G401.6 (cell line): ENCODE measurements at regions not wholly inside any gene's neighbourhood (a gene's known extent, or its start where the extent isn't known, plus 50 kb on each side); places are given as distances from the start of the nearest gene placed in this dataset.
"Not testable (repeated sequence)": the region's sequence is repeated elsewhere in the genome, so short reads cannot be mapped to it uniquely, and the experiment has no call there.

ENCODE experiments used
- FAIRE-seq: peaks from 2 replicates; lab custom pipeline; 2012; peaks lifted over from hg19 to GRCh38; lab: Jason Lieb, UNC

GRCh38 chr2:82796132-82796531 lies 1662.9 kb downstream of the SUCLG1 start:
- no peak for FAIRE-seq

GRCh38 chr2:82795446-82795845 lies 1663.6 kb downstream of the SUCLG1 start:
- FAIRE-seq, result no peak

- FAIRE-seq, result no peak
These were observed 1665.2 kb downstream of the SUCLG1 start for GRCh38 chr2:82793711-82794435.

- no peak for FAIRE-seq
These were observed 1666.8 kb downstream of the SUCLG1 start for GRCh38 chr2:82792316-82792715.

- no peak for FAIRE-seq
These were observed 1668.7 kb downstream of the SUCLG1 start for GRCh38 chr2:82790206-82791021.

- FAIRE-seq, result no peak
These were observed 1669.3 kb downstream of the SUCLG1 start for GRCh38 chr2:82789851-82790205.

- no peak for FAIRE-seq
These were observed 1677.7 kb downstream of the SUCLG1 start for GRCh38 chr2:82781176-82781915.

GRCh38 chr2:82780050-82780449 lies 1679.0 kb downstream of the SUCLG1 start:
- FAIRE-seq, result no peak

GRCh38 chr2:82752396-82752795 lies 1706.7 kb downstream of the SUCLG1 start:
- FAIRE-seq, result no peak

- FAIRE-seq, result no peak
These were observed 1710.4 kb downstream of the SUCLG1 start for GRCh38 chr2:82748653-82749052.

- FAIRE-seq, result no peak
These were observed 1718.6 kb downstream of the SUCLG1 start for GRCh38 chr2:82740527-82740926.

GRCh38 chr2:82737965-82738364 lies 1721.1 kb downstream of the SUCLG1 start:
- not testable (repeated sequence) for FAIRE-seq

- FAIRE-seq, result no peak
These were observed 1723.7 kb downstream of the SUCLG1 start for GRCh38 chr2:82735336-82735735.

GRCh38 chr2:82731824-82732223 lies 1727.3 kb downstream of the SUCLG1 start:
- FAIRE-seq, result no peak

- no peak for FAIRE-seq
These were observed 1728.3 kb downstream of the SUCLG1 start for GRCh38 chr2:82730811-82731210.

- no peak for FAIRE-seq
These were observed 1731.0 kb downstream of the SUCLG1 start for GRCh38 chr2:82728090-82728489.

- FAIRE-seq, result no peak
These were observed 1750.4 kb downstream of the SUCLG1 start for GRCh38 chr2:82708681-82709080.

- FAIRE-seq, result no peak
These were observed 1761.8 kb downstream of the SUCLG1 start for GRCh38 chr2:82697231-82697630.

- FAIRE-seq, result no peak
These were observed 1764.6 kb downstream of the SUCLG1 start for GRCh38 chr2:82694431-82694830.

- no peak for FAIRE-seq
These were observed 1768.2 kb downstream of the SUCLG1 start for GRCh38 chr2:82690757-82691411.

GRCh38 chr2:82675186-82675585 lies 1783.9 kb downstream of the SUCLG1 start:
- FAIRE-seq, result no peak

- no peak for FAIRE-seq
These were observed 1784.4 kb downstream of the SUCLG1 start for GRCh38 chr2:82674652-82675051.

GRCh38 chr2:82667491-82667890 lies 1791.6 kb downstream of the SUCLG1 start:
- FAIRE-seq, result no peak
